WERI-Rb-1 (cell line): ENCODE measurements at regions not wholly inside any gene's neighbourhood (a gene's known extent, or its start where the extent isn't known, plus 50 kb on each side); places are given as distances from the start of the nearest gene placed in this dataset.
"Not testable (repeated sequence)": the region's sequence is repeated elsewhere in the genome, so short reads cannot be mapped to it uniquely, and the experiment has no call there.

Source experiments
- DNase-seq: peaks from one replicate; pipeline ENCODE4 v3.0.0-alpha.2; 2020
- H3K27ac ChIP-seq: fragments of 250-450 bp; sonication (Bioruptor Pico); 2 replicates; pipeline ENCODE4 v1.5.1; 2020; ENCODE audit warnings: mild to moderate bottlenecking, moderate library complexity
- H3K27me3 ChIP-seq: fragments of 250-450 bp; sonication (Bioruptor Pico); 2 replicates; pipeline ENCODE4 v1.5.1; 2021; ENCODE audit warnings: mild to moderate bottlenecking, low read depth, moderate library complexity; ENCODE audit not compliant: insufficient read depth, severe bottlenecking
- H3K36me3 ChIP-seq: fragments of 250-450 bp; sonication (Bioruptor Pico); 2 replicates; pipeline ENCODE4 v1.5.1; 2020; ENCODE audit warnings: mild to moderate bottlenecking, moderate library complexity
- H3K4me3 ChIP-seq: 2 replicates; pipeline ENCODE4 v1.5.1; 2011; ENCODE audit warnings: low read depth, mild to moderate bottlenecking, control low read depth, low read length
- H3K9me3 ChIP-seq: fragments of 250-450 bp; sonication (Bioruptor Pico); 2 replicates; pipeline ENCODE4 v1.5.1; 2021; ENCODE audit warnings: mild to moderate bottlenecking, moderate library complexity; ENCODE audit not compliant: severe bottlenecking
- CTCF ChIP-seq: IDR thresholded peaks from 2 replicates; pipeline ENCODE4 v1.5.1; 2011; ENCODE audit warnings: low read depth, mild to moderate bottlenecking, control low read depth, inconsistent platforms, low read length

- Histone ChIP-seq H3K36me3 (no peaks in the 10 kb centered on the region), H3K4me3 (peak overlapping the region; percentile 68), H3K27me3 (no peaks in the 10 kb centered on the region), H3K9me3 (no peaks in the 10 kb centered on the region), H3K27ac (peak overlapping the region; percentile 82)
- DNase-seq = peak; percentile 75
- TF ChIP-seq CTCF = no peak
These were observed 121.3 kb upstream of the WIPF3 start for GRCh38 chr7:29684787-29685650.

- Histone ChIP-seq H3K27ac (peak overlapping the region; percentile 82), H3K4me3 (peak overlapping the region; percentile 68)
- not testable (repeated sequence) for H3K27me3 ChIP-seq, H3K36me3 ChIP-seq, H3K9me3 ChIP-seq, DNase-seq
These were observed 120.5 kb upstream of the WIPF3 start for GRCh38 chr7:29685651-29686271.

- DNase-seq = not testable (repeated sequence)
These were observed 115.8 kb upstream of the WIPF3 start for GRCh38 chr7:29690510-29690909.

GRCh38 chr7:29696402-29696801 lies 109.9 kb upstream of the WIPF3 start:
- DNase-seq, H3K4me3 ChIP-seq, H3K9me3 ChIP-seq, H3K27me3 ChIP-seq, H3K36me3 ChIP-seq, H3K27ac ChIP-seq: not testable (repeated sequence)

More at GRCh38 chr7:29690510-29690909, 115.8 kb upstream of the WIPF3 start:
- not testable (repeated sequence) for H3K27me3 ChIP-seq, H3K4me3 ChIP-seq, H3K36me3 ChIP-seq, H3K9me3 ChIP-seq, H3K27ac ChIP-seq

GRCh38 chr7:29699723-29700122 lies 106.6 kb upstream of the WIPF3 start:
- not testable (repeated sequence) for H3K27ac ChIP-seq, H3K4me3 ChIP-seq, H3K9me3 ChIP-seq, DNase-seq, H3K36me3 ChIP-seq, H3K27me3 ChIP-seq

GRCh38 chr7:29701540-29701939 lies 104.8 kb upstream of the WIPF3 start:
- not testable (repeated sequence) for H3K36me3 ChIP-seq, H3K27ac ChIP-seq, DNase-seq, H3K27me3 ChIP-seq, H3K4me3 ChIP-seq, H3K9me3 ChIP-seq

- not testable (repeated sequence) for H3K27ac ChIP-seq, H3K4me3 ChIP-seq, DNase-seq, H3K9me3 ChIP-seq, H3K27me3 ChIP-seq, H3K36me3 ChIP-seq
These were observed 102.5 kb upstream of the WIPF3 start for GRCh38 chr7:29703830-29704229.

GRCh38 chr7:29709002-29709401 lies 97.3 kb upstream of the WIPF3 start:
- not testable (repeated sequence) for DNase-seq, H3K27ac ChIP-seq, H3K9me3 ChIP-seq, H3K36me3 ChIP-seq, H3K27me3 ChIP-seq, H3K4me3 ChIP-seq

- not testable (repeated sequence) for H3K4me3 ChIP-seq, H3K27ac ChIP-seq, H3K9me3 ChIP-seq, H3K36me3 ChIP-seq, DNase-seq, H3K27me3 ChIP-seq
These were observed 83.2 kb upstream of the WIPF3 start for GRCh38 chr7:29723127-29723526.

GRCh38 chr7:29723599-29723998 lies 82.7 kb upstream of the WIPF3 start:
- no peak overlapping the region for H3K4me3 ChIP-seq
- H3K27ac ChIP-seq = no peak overlapping the region
- H3K27me3 ChIP-seq = no peaks in the 10 kb centered on the region
- no peaks in the 10 kb centered on the region for H3K36me3 ChIP-seq
- no peaks in the 10 kb centered on the region for H3K9me3 ChIP-seq
- DNase-seq = no peak
- no peak for TF ChIP-seq CTCF

GRCh38 chr7:29729534-29730165 lies 76.7 kb upstream of the WIPF3 start:
- H3K36me3 ChIP-seq, H3K9me3 ChIP-seq, H3K27me3 ChIP-seq, H3K4me3 ChIP-seq, H3K27ac ChIP-seq, DNase-seq: not testable (repeated sequence)
